ENCODE measurements at regions not wholly inside any gene's neighbourhood (a gene's known extent, or its start where the extent isn't known, plus 50 kb on each side); places are given as distances from the start of the nearest gene placed in this dataset.
A peak's percentile ranks its signal among the peaks of the same experiment; 100 is the strongest.
"Not testable (repeated sequence)": the region's sequence is repeated elsewhere in the genome, so short reads cannot be mapped to it uniquely, and the experiment has no call there.

- no peak for DNase-seq
Measured at GRCh38 chr6:97925504-97925903, 642.5 kb upstream of the MMS22L start.

DNA sequence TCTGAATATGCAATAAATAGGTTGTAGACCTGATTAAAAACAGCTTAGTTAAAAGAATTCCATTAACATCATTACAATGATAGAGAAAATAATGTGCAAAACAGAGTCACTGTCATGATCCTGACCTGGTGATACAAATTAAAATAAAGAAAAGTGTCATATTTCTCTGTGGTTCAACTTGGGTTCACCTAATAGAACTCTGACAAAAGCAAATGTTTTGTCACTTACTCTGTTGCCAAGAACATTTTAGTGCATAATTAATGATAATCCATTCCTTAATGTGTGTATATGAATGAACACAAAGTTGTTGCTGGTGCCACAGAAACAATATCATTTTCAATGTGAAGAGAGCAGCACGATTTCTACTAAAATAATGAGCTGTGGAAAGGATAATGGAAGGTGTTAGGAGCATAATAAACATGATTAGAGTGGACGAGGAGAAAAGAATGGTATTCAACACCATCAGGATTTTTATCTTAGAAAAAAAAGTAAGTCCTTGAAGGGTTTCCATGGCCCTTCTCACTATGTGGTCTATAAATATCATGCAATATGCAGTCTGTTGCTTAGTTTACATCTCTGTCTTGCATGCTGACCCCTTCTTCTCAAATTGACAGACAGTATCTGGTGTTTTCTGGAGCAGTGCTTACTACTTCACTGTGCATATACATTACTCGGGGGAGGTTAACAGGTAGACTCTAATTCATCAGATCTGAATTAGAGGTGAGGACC, 656.6 kb upstream of the MMS22L start:
- peak; percentile 20 for DNase-seq

DNA sequence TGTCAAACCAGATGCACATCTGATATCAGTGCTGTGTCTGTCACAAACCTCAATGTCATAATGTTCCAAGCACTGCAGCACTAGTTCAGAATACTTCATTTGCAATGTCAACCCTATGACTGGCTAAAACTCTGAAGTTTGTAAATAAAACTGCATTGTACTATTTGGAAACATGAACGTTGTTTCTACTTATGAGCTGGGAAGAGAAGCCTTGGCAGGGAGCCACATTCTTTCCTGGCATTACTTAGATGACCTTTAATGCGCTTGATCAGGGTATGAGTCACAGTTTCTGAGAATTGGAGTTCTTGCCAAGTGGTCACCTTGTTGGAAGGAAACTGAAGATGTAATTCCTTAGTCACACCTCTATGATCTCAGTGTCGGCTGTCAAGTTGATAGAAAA, 664.8 kb upstream of the MMS22L start:
- peak; percentile 31 for DNase-seq

DNA sequence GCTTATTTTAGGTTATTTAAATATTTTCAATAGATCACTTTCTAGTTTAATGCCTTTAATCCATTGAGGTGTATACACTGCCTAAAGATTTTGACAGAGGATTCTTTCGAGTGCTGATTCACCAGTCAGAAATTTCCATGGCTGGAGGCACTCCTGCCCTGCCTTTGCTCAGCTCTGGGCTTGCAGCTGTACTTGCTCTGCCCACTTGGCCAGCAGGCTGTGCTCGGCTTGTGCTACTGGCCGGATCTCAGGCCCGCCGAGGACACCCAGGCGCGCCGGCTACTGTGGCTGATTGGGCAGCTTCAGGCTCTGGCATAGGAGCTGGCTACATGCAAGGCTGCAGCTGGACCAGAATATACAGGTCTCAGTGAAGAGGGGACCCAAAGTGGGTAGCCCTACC, 675.1 kb upstream of the MMS22L start:
- DNase-seq = no peak

GRCh38 chr6:97963193-97963592, 680.2 kb upstream of the MMS22L start:
- DNase-seq = no peak

GRCh38 chr6:97969065-97969464, 686.0 kb upstream of the MMS22L start:
- DNase-seq = no peak

GRCh38 chr6:97977084-97977483, 694.1 kb upstream of the MMS22L start:
- DNase-seq = no peak

- no peak for DNase-seq
Measured at GRCh38 chr6:97978855-97979271, 695.8 kb upstream of the MMS22L start.

GRCh38 chr6:97979285-97979684, 696.3 kb upstream of the MMS22L start:
- DNase-seq = not testable (repeated sequence)

GRCh38 chr6:97989451-97989850, 706.4 kb upstream of the MMS22L start:
- DNase-seq = no peak

DNA sequence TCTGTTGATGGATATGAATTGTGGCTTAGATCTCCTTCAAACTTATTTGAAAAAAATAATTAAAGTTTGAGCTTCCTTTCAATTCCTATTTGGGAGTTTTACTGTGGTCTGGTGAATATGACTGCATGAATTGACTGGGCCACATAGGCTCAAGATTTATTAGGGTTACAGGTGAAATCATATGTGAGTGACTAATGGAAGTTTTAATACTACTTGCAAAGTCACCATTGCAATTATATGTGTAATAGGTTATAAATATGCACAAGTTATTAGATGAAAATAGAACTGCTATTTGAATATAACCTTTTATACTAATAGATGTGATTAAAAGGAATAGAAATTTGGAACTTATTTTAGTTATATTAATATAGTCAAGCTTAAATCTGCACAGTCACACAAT, 712.1 kb upstream of the MMS22L start:
- DNase-seq = no peak

- no peak for DNase-seq
Measured at GRCh38 chr6:98002678-98003077, 719.7 kb upstream of the MMS22L start.

GRCh38 chr6:98014442-98015201, 731.6 kb upstream of the MMS22L start:
- peak; percentile 39 for DNase-seq

DNA sequence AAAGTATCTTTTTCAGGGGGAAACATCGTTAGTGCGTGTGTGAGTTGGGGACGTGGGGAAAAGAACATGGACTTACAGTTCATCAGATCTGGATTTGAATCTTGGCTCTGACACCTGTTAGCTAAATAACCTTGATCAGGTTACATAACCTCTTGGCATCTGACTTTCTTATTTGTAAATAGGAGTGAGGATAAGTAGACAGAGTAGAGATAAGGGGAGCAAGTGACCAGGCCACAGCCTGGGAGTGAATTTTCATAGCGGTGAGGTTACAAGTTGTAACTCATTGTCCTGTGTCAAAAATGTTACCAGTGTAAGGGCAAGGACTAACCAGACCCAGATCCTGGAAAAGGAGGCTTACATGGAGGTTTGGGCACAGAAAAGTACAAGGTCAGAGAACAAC, 733.5 kb upstream of the MMS22L start:
- no peak for DNase-seq

DNA sequence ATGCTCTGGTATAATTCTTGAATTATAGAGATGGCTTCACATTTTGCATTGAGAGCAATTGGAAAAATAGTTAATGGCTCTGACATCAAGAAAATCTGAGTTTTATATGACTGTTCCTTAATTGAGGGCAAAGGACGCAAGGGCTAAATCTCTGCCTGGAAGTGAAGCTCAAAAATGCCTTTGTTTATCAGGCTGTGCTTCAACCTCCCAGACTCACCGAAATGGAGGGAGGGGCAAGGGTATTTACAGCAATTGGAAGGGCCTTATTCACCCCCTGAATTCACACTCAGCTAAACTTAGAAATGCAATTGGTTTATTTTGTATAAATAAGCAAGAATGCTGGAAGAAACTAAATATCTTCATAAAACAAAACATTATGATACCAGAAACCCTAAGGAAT, 737.2 kb upstream of the MMS22L start:
- DNase-seq = no peak

- no peak for DNase-seq
Measured at GRCh38 chr6:98024359-98024758, 741.3 kb upstream of the MMS22L start.

DNA sequence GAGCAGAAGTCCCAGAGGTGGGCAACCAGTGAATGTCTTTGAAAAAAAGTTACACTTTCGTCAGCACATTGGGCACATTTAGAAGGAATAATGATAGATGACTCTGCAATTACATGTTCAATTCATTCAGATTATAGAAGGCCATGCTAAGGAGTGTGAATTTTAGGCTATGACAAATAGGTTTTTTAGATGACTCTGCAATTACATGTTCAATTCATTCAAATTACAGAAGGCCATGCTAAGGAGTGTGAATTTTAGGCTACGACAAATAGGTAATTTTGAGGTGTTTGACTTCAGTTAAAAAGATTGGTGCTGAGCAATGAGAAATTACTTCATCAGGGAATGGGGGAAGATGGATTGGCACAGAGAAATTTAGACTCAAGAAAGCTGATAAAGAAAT, 744.9 kb upstream of the MMS22L start:
- DNase-seq = no peak

GRCh38 chr6:98033617-98034016, 750.6 kb upstream of the MMS22L start:
- DNase-seq = no peak

- DNase-seq = no peak
Measured at GRCh38 chr6:98036344-98036923, 753.4 kb upstream of the MMS22L start.

DNA sequence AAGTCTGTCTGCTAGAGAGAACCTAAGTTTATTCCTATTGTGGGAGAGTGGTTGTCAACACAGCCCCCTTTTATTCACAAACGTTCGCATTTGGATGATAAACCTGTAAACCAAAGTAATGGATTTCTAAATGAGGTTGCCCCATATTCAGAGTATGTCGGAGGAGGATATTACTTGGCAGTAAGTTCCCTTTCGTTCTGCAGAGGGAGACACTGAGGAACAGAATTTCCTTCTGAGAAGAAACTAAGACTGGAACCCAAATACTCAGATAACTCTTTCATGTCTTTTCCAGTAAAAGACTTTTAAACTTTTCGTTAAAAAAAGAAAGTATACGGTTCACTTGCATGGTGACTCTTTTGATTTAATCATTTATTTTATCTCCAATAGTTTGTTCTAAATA, 754.6 kb upstream of the MMS22L start:
- DNase-seq = no peak

- DNase-seq = no peak
Measured at GRCh38 chr6:98039443-98039842, 756.4 kb upstream of the MMS22L start.

DNA sequence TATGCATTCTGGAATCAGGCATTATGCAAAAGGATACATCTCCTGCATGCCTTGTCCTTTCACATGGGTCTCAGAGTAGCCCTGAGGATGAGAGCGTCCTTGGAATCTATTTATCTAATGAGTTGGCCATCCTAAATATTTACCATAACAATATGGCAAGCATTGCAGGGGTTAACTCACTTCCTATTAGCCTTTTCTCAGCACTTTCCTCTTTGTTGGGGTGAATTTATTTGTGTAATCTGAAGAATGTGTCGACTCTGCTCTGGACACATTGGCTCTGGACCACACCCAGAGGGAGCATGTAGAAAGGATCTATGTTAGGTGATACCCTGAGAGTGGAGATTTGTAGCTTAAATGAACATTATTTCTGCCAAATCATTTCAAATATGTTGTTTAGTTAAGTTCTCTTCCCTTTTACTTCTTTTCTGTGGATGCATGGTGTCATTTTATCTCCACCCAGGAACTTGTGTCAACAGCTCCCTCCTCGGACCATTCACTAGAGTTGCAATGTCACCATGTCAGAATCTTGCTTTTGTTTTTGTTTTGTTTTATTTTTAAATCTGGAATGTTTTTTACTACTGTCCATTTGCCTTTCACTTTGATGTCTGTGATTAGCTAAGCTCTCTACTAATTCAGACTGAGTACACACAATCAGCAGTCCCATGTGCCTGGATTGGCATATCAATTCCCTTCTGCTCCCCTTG, 757.0 kb upstream of the MMS22L start:
- DNase-seq = no peak

DNA sequence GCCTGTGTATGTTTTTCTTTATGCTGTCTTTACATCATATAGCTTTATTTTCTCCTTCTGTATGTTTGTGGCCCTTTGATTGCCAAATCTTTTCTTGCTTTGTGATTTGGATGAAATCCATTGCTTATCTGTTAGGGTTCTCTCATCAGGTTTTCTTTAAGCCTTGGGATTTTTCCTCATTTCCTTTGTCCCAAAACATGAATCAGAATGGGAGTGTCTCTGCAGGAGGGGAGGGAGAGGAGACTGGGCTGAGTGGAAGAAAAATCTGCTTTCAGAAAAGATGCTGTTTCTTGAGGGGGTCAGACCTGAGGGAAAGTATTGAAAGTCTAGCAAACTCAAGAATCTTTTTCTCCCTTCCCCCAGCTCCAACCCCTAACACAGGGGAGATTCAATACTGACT, 758.0 kb upstream of the MMS22L start:
- DNase-seq = no peak

- DNase-seq = no peak
Measured at GRCh38 chr6:98041921-98042320, 758.9 kb upstream of the MMS22L start.
